IMR-90 (cell line): ENCODE measurements at regions not wholly inside any gene's neighbourhood (a gene's known extent, or its start where the extent isn't known, plus 50 kb on each side); places are given as distances from the start of the nearest gene placed in this dataset.

Source experiments
- ATAC-seq: fragments of 200-7000 bp; cut with Tn5 transposase; 2 replicates; pipeline ENCODE4 v1.9.1; 2020; ENCODE audit warnings: low read depth, mild to moderate bottlenecking, moderate library complexity
- BruUV-seq: library from RNA; stranded (reverse); fragments of 400-500 nt; replicated peaks from 2 replicates; lab custom pipeline; 2021; lab: Mats Ljungman, UMichigan
- CTCF ChIA-PET: fragments of 300-600 bp; formaldehyde crosslinking; extraction: SDS; loops from one replicate; lab custom pipeline; 2021; ENCODE audit warnings: antibody characterized with exemption; lab: Yijun Ruan, JAX
- POLR2A ChIA-PET: fragments of 300-600 bp; sonication (Branson Sonifier 250); formaldehyde crosslinking; loops from one replicate; lab custom pipeline; 2022; ENCODE audit warnings: antibody characterized with exemption; ENCODE audit not compliant: unreplicated experiment; lab: Charles Lee
- DNase-seq: peaks from one replicate; pipeline ENCODE4 v3.0.0; 2013
- H2AFZ ChIP-seq: replicated peaks from 2 replicates; pipeline ENCODE3; 2013; ENCODE audit warnings: low read length, mild to moderate bottlenecking; ENCODE audit not compliant: poor library complexity
- H2AK5ac ChIP-seq: 2 replicates; pipeline ENCODE4 v1.6.1; 2013; ENCODE audit warnings: low read depth, low read length, inconsistent platforms
- H2AK9ac ChIP-seq: replicated peaks from 2 replicates; pipeline ENCODE3; 2013; ENCODE audit warnings: mild to moderate bottlenecking, low read depth, low read length, moderate library complexity; ENCODE audit not compliant: poor library complexity
- H2BK120ac ChIP-seq: 2 replicates; pipeline ENCODE4 v1.6.1; 2013; ENCODE audit warnings: low read depth, low read length, inconsistent platforms
- H2BK15ac ChIP-seq: 3 replicates; pipeline ENCODE4 v1.6.1; 2013; ENCODE audit warnings: low read depth, low read length, inconsistent platforms
- H2BK20ac ChIP-seq: 2 replicates; pipeline ENCODE4 v1.6.1; 2013; ENCODE audit warnings: low read depth, mild to moderate bottlenecking, inconsistent platforms, low read length, moderate library complexity
- H2BK5ac ChIP-seq: 2 replicates; pipeline ENCODE4 v1.6.1; 2013; ENCODE audit warnings: mild to moderate bottlenecking, low read depth, low read length, inconsistent platforms; ENCODE audit not compliant: poor library complexity, severe bottlenecking
- H3K14ac ChIP-seq: replicated peaks from 2 replicates; pipeline ENCODE4 v1.6.1; 2013; ENCODE audit warnings: low read depth, low read length, inconsistent platforms
- H3K18ac ChIP-seq: 2 replicates; pipeline ENCODE4 v1.6.1; 2013; ENCODE audit warnings: low read depth, low read length, control low read depth
- H3K23ac ChIP-seq: 2 replicates; pipeline ENCODE4 v1.6.1; 2013; ENCODE audit warnings: low read depth, low read length, inconsistent platforms
- H3K27ac ChIP-seq: 2 replicates; pipeline ENCODE4 v1.5.1; 2013; ENCODE audit warnings: mild to moderate bottlenecking, control low read depth, low read length; ENCODE audit not compliant: insufficient read depth
- H3K27me3 ChIP-seq: 2 replicates; pipeline ENCODE4 v1.6.1; 2013; ENCODE audit warnings: low read length; ENCODE audit not compliant: control insufficient read depth, insufficient read depth
- H3K36me3 ChIP-seq: 2 replicates; pipeline ENCODE4 v1.6.1; 2013; ENCODE audit warnings: low read length, mixed read lengths; ENCODE audit not compliant: control insufficient read depth, insufficient read depth
- H3K4ac ChIP-seq: 2 replicates; pipeline ENCODE4 v1.6.1; 2013; ENCODE audit warnings: low read depth, low read length, inconsistent platforms
- H3K4me1 ChIP-seq: 2 replicates; pipeline ENCODE4 v1.6.1; 2013; ENCODE audit warnings: low read length, mixed read lengths; ENCODE audit not compliant: control insufficient read depth, insufficient read depth
- H3K4me2 ChIP-seq: 2 replicates; pipeline ENCODE4 v1.6.1; 2013; ENCODE audit warnings: low read depth, mild to moderate bottlenecking, control low read depth, low read length, moderate library complexity
- H3K4me3 ChIP-seq: 2 replicates; pipeline ENCODE4 v1.5.1; 2013; ENCODE audit warnings: low read depth, mild to moderate bottlenecking, control low read depth, low read length, moderate library complexity; ENCODE audit not compliant: insufficient read depth
- H3K56ac ChIP-seq: 2 replicates; pipeline ENCODE4 v1.6.1; 2013; ENCODE audit warnings: low read length, inconsistent platforms; ENCODE audit not compliant: insufficient read depth; ENCODE audit errors: extremely low read depth
- H3K79me1 ChIP-seq, 2 experiments: 2 replicates each; pipeline ENCODE4 v1.6.1; 2013; ENCODE audit warnings: low read length in 2 of 2, inconsistent platforms in 1 of 2, low read depth in 1 of 2
- H3K9ac ChIP-seq: 2 replicates; pipeline ENCODE4 v1.6.1; 2013; ENCODE audit warnings: low read depth, low read length, control low read depth
- H3K9me1 ChIP-seq: 2 replicates; pipeline ENCODE4 v1.6.1; 2013; ENCODE audit warnings: low read length, inconsistent platforms; ENCODE audit not compliant: insufficient read depth
- H3K9me3 ChIP-seq: 2 replicates; pipeline ENCODE4 v1.6.1; 2013; ENCODE audit warnings: low read length; ENCODE audit not compliant: control insufficient read depth, insufficient read depth
- H4K20me1 ChIP-seq: 2 replicates; pipeline ENCODE4 v1.6.1; 2013; ENCODE audit warnings: low read length, inconsistent platforms; ENCODE audit not compliant: insufficient read depth
- H4K5ac ChIP-seq: 2 replicates; pipeline ENCODE4 v1.6.1; 2013; ENCODE audit warnings: mild to moderate bottlenecking, low read depth, low read length, control low read depth
- H4K8ac ChIP-seq, 2 experiments: 2 replicates each; pipeline ENCODE4 v1.6.1; 2013; ENCODE audit warnings: low read depth in 2 of 2, low read length in 2 of 2, control low read depth in 1 of 2, inconsistent platforms in 1 of 2
- H4K91ac ChIP-seq: 2 replicates; pipeline ENCODE4 v1.6.1; 2013; ENCODE audit warnings: low read depth, low read length, inconsistent platforms; ENCODE audit not compliant: insufficient read depth
- BHLHE40 ChIP-seq: fragments of 150-350 bp; IDR thresholded peaks from 2 replicates; pipeline ENCODE4 v1.6.1; 2016; ENCODE audit warnings: mild to moderate bottlenecking, low read depth, low read length
- CEBPB ChIP-seq: IDR thresholded peaks from 2 replicates; pipeline ENCODE4 v1.6.1; 2012; ENCODE audit warnings: low read depth, low read length, improper control_type of control experiment
- CHD1 ChIP-seq: IDR thresholded peaks from 2 replicates; pipeline ENCODE4 v1.6.1; 2012; ENCODE audit warnings: low read depth, low read length, improper control_type of control experiment
- CTCF ChIP-seq: conservative IDR thresholded peaks from 2 replicates; pipeline ENCODE4 v1.5.1; 2012; ENCODE audit warnings: mild to moderate bottlenecking, low read depth, low read length, improper control_type of control experiment
- ELK1 ChIP-seq: fragments of 150-350 bp; IDR thresholded peaks from 2 replicates; pipeline ENCODE4 v1.6.1; 2016; ENCODE audit warnings: low read depth, mild to moderate bottlenecking, low read length, moderate library complexity, borderline replicate concordance
- FOS ChIP-seq: fragments of 150-350 bp; IDR thresholded peaks from 2 replicates; pipeline ENCODE4 v1.6.1; 2016; ENCODE audit warnings: low read depth, low read length
- MAFK ChIP-seq: IDR thresholded peaks from 2 replicates; pipeline ENCODE4 v1.6.1; 2012; ENCODE audit warnings: low read depth, low read length, improper control_type of control experiment
- MAZ ChIP-seq: IDR thresholded peaks from 2 replicates; pipeline ENCODE4 v1.6.1; 2012; ENCODE audit warnings: low read depth, mild to moderate bottlenecking, low read length, improper control_type of control experiment, moderate library complexity, borderline replicate concordance
- MXI1 ChIP-seq: IDR thresholded peaks from 2 replicates; pipeline ENCODE4 v1.6.1; 2012; ENCODE audit warnings: low read depth, mild to moderate bottlenecking, low read length, moderate library complexity, borderline replicate concordance
- NFE2L2 ChIP-seq: fragments of 150-350 bp; IDR thresholded peaks from 2 replicates; pipeline ENCODE4 v1.6.1; 2016; ENCODE audit warnings: low read depth, mild to moderate bottlenecking, low read length
- POLR2A ChIP-seq: IDR thresholded peaks from 2 replicates; pipeline ENCODE4 v1.6.1; 2012; ENCODE audit warnings: mild to moderate bottlenecking, low read depth, low read length
- RAD21 ChIP-seq: IDR thresholded peaks from 2 replicates; pipeline ENCODE4 v1.6.1; 2012; ENCODE audit warnings: low read length, improper control_type of control experiment
- RCOR1 ChIP-seq: IDR thresholded peaks from 2 replicates; pipeline ENCODE4 v1.6.1; 2012; ENCODE audit warnings: mild to moderate bottlenecking, low read length, improper control_type of control experiment; ENCODE audit not compliant: insufficient replicate concordance
- RFX5 ChIP-seq: IDR thresholded peaks from 2 replicates; pipeline ENCODE4 v1.8.0; 2012; ENCODE audit warnings: low read depth, mild to moderate bottlenecking, low read length, moderate library complexity
- SMC3 ChIP-seq: fragments of 150-350 bp; IDR thresholded peaks from 2 replicates; pipeline ENCODE4 v1.6.1; 2016; ENCODE audit warnings: low read depth, mild to moderate bottlenecking, antibody characterized with exemption, low read length, moderate library complexity
- USF2 ChIP-seq: fragments of 150-350 bp; IDR thresholded peaks from 2 replicates; pipeline ENCODE4 v1.6.1; 2017; ENCODE audit warnings: mild to moderate bottlenecking, antibody characterized with exemption, low read length, low read depth
- WGBS, 2 experiments: methylation state at CpG; one replicate each; pipeline versions ENCODE4 v1.1.5 to v1.1.7; 2013; ENCODE audit warnings: missing lambda C conversion rate in 2 of 2; ENCODE audit not compliant: insufficient read length in 1 of 2; ENCODE audit errors: extremely low coverage in 2 of 2; 5-methylcytosine and 5-hydroxymethylcytosine counted together
- dilution Hi-C: fragments of 300-500 bp; cut with HindIII; formaldehyde crosslinking; loops from one replicate; pipeline ENCODE4 v1.14.3; 2018; ENCODE audit warnings: low sequenced_read_pairs; ENCODE audit not compliant: unreplicated experiment
- in situ Hi-C: fragments of 300-500 bp; cut with MboI; formaldehyde crosslinking; loops from 3 replicates; pipeline ENCODE4 v1.14.3; 2019; ENCODE audit warnings: low sequenced_read_pairs, inconsistent platforms, mixed read lengths
- intact Hi-C: fragments of 100-400 bp; cut with micrococcal nuclease; formaldehyde crosslinking; loops from 2 replicates; pipeline ENCODE4 v1.10.0; 2022

- H3K36me3 ChIP-seq: no peaks in the 10 kb centered on the region
- no peak overlapping the region for H2AFZ ChIP-seq
- H3K27me3 ChIP-seq: no peaks in the 10 kb centered on the region; the same call in 1 of the 2 replicates
- no peak overlapping the region for H2BK15ac ChIP-seq
- no peak overlapping the region for H2AK5ac ChIP-seq
- no peaks in the 10 kb centered on the region for H3K9me3 ChIP-seq
- DNase-seq (no peak), ATAC-seq (no peak)
- no peak overlapping the region for H2BK20ac ChIP-seq
- ChIA-PET CTCF (interaction anchor here (0.6 kb wide), 1 partner anchor 314 kb away, joined by 3 read pairs; no protein-coding TSS in a partner anchor), POLR2A (no interaction called here)
- H3K4me3 ChIP-seq: no peak overlapping the region
- in situ Hi-C loops: no loop called here
- H3K23ac ChIP-seq: no peak overlapping the region
- H3K4me1 ChIP-seq: no peaks in the 10 kb centered on the region
- no peak overlapping the region for H2BK5ac ChIP-seq
- H3K9me1 ChIP-seq: no peaks in the 10 kb centered on the region
- no TSS peak for BruUV-seq
- H3K14ac ChIP-seq: no peak overlapping the region
- H3K4me2 ChIP-seq: no peak overlapping the region
- H3K79me1 ChIP-seq: no peaks in the 10 kb centered on the region
- no peak overlapping the region for H4K8ac ChIP-seq
- H4K91ac ChIP-seq: no peak overlapping the region
- no peak overlapping the region for H4K5ac ChIP-seq
- TF ChIP-seq ELK1 (no peak), BHLHE40 (no peak), NFE2L2 (no peak), FOS (no peak), CEBPB (no peak), USF2 (no peak), MXI1 (no peak), MAFK (no peak), CTCF (no peak), RAD21 (no peak), RCOR1 (no peak), CHD1 (no peak), MAZ (no peak), RFX5 (no peak), SMC3 (no peak), POLR2A (no peak)
- H3K18ac ChIP-seq: no peak overlapping the region
- H3K9ac ChIP-seq: no peak overlapping the region
- WGBS, 2 experiments: 33% methylated on average over 1 of the region's 3 CpGs; no CpG with 5 or more reads in 1 of the 2 experiments
- no peak overlapping the region for H2AK9ac ChIP-seq
- intact Hi-C loops: no loop called here
- H4K20me1 ChIP-seq: no peaks in the 10 kb centered on the region
- dilution Hi-C loops: no loop called here
- no peak overlapping the region for H3K4ac ChIP-seq
- no peak overlapping the region for H3K27ac ChIP-seq
- H2BK120ac ChIP-seq: no peak overlapping the region
- H3K56ac ChIP-seq: no peak overlapping the region
Observed at GRCh38 chr16:80347002-80347401, 193.8 kb upstream of the DYNLRB2 start.
